ENCODE measurements at regions not wholly inside any gene's neighbourhood (a gene's known extent, or its start where the extent isn't known, plus 50 kb on each side); places are given as distances from the start of the nearest gene placed in this dataset.

- DNase-seq, result no peak
Measured at GRCh38 chr2:14557111-14557510, 75.4 kb upstream of the LRATD1 start.

- DNase-seq, result no peak
Measured at GRCh38 chr2:14557916-14558315, 74.6 kb upstream of the LRATD1 start.

- no peak for DNase-seq
Measured at GRCh38 chr2:14558335-14558919, 74.1 kb upstream of the LRATD1 start.

GRCh38 chr2:14560716-14561115 lies 71.8 kb upstream of the LRATD1 start:
- DNase-seq, result no peak

GRCh38 chr2:14563324-14563723 lies 69.2 kb upstream of the LRATD1 start:
- DNase-seq, result no peak

GRCh38 chr2:14565666-14566065 lies 66.9 kb upstream of the LRATD1 start:
- DNase-seq, result no peak

GRCh38 chr2:14567561-14567960 lies 65.0 kb upstream of the LRATD1 start:
- DNase-seq, result no peak

GRCh38 chr2:14569294-14569693 lies 63.2 kb upstream of the LRATD1 start:
- no peak for DNase-seq

GRCh38 chr2:14572633-14573032 lies 59.9 kb upstream of the LRATD1 start:
- no peak for DNase-seq

- DNase-seq, result no peak
Measured at GRCh38 chr2:14577843-14578242, 54.7 kb upstream of the LRATD1 start.

Measured in SW 1271 (cell line).